ENCODE measurements at regions not wholly inside any gene's neighbourhood (a gene's known extent, or its start where the extent isn't known, plus 50 kb on each side); places are given as distances from the start of the nearest gene placed in this dataset.

DNA sequence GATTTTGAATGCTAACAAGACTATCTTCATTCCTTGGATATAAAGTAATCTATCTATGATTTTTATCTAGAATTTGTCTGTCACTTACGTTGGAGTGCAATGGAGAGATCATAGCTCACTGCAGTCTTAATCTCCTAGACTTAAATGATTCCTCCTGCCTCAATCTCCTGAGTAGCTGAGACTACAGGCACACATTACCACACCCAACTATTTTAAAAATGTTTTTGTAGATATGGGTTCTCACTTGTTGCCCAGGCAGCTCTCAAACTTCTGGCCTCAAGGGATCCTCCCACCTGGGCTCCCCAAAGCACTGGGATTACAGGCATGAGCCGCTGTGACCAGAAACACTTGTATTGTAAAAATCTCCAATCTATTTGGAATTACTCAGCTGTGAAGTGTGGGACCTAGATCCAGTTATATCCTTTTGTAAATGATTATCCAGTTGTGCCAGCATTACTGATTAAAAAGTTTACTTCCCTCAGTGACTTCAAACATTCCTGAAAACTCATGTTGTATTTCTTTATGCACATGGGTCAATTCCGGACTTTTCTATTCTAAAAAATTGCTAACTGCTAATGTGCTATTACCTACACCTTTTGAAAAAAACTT lies 1793.8 kb upstream of the WWC1 start:
- no peak for DNase-seq (ENCODE audit: low read depth in 2 of 2)

DNA sequence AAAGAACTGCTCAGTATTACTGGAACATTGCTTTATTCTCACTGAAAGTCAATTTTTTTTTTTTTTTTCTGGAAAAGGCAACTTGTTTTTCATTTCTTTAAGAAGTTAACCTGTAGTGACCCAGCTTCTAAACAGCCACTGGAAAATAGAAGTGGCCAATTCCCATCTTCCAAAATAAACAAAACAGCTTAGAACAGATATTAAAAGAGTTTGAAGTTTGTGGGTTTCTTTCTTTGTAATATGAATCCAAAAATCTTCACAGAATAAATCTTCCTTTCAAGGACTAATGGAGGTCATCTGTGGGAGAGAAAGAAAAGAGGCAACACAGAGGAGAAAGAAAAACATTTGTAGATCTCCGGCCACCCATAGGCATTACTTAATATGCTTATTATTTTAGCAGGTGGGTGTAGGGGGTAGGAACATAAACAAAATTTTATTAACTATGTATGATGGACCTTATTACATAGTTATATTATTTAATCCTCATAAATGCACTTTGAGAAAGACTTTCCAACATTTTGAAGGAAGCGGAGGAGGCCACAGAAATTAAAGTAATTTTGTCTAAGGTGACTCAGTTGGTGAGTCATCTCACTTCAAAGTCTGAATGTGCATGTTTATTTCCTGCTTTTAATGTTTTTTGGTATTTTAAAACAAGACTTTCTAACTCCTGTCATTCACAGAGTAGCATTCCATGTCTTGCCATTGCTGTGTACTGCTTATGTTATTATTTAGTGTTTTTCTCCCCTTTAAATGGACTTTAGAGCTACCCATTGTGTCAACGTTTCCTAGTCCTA lies 1791.8 kb upstream of the WWC1 start:
- DNase-seq (ENCODE audit: low read depth in 2 of 2): no peak

DNA sequence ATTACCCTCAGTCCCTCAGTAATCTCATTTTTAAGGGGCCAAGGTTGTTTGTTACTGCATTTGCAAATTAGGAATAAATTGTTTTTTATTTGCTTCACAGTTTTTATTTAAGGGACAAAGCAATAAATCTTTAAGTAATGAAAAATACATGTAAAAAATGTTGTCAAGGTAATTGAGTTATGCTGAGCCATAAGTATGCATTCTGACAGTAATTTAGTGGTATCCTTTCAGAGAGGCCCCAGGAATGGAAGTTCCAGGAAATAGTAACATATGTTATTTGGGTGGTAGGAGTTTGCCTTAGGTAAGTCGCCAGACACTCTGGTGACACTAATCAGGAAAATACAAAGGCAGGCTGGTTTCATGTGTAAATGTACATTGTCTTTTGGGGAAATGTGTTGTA lies 1787.9 kb upstream of the WWC1 start:
- DNase-seq (ENCODE audit: low read depth in 2 of 2): no peak

DNA sequence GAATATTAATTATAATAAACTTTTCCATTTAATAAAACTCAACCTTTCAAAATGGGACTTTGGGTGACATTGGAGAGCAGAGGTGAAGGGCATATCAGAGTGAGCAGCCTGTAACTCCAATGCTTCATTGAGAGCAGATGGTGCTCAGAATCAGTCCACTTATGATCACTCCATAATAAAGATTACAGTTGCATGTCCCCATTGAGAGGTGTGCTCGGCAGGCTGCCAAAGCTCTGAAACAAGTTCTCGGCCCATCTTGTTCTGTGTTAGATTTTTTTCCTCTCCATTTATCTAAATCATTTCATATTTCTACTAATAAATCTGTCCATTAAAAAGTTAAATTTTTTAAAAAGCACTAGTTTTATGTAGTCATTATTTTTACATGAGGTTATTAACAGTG lies 1786.4 kb upstream of the WWC1 start:
- no peak for DNase-seq (ENCODE audit: low read depth in 2 of 2)

DNA sequence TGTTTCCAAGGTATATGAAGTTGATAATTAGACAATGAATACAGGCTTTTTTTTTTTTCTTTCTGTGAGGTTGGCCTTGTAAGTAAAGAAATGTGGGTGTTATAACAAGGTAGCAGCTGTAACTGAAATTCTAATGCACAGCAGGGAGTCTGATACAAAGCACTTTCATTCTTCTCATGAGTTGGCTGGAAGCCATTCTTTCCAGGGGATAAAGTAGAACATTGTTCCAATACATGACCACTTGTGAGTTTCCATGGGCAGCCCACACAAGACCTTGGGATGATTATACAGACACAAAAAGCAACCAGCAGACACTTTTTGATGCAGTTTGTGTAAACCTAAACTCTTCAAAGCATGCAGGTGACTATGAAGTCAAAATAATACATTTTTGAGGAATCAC lies 1785.9 kb upstream of the WWC1 start:
- DNase-seq (ENCODE audit: low read depth in 2 of 2): no peak

DNA sequence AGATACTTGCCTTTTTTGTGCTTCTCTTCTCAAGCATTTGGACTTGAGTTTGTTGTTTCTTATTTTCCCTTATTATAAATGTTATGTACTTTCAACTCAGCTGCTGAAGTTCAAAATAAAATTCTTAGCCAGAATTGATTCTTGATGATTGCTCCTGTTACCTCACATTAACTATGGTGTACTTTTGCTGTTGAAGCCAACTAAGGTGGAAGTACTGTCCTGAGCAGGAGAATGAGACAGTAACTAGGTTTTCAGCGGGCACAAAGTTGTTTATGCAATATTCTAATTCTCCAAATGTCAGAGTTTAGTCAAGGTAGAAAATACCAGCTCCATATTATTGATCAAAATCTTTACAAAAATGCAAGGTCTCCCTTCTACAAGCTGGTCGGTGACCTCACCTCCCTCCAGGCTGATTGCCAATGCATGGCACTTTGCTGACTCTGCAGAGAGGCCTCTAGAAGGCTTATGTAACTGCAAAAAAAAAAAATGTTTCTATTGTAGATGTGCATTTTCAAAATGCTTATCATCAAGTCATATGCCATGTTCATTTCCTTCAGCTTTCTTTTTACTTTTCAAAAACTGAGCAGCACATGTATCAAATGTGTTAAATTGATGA lies 1783.5 kb upstream of the WWC1 start:
- no peak for DNase-seq (ENCODE audit: low read depth in 2 of 2)

DNA sequence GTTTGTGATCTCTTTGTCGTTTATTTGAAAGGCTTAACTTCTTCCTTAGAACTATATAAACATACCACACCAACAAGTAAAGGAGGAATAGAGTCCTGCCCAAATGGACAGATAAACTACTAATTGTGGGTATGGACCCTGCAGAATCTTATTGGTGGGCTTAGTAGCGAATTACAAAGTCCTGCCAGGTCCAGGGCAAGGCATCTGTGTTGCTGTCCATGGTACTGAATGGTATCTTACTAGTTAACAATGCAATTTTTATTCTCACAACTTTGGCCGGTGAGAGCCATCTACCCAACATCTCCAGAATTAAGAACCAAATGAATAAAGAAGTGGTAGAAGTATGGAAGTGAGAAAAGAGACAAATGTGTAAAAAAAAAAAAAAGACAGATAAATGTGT lies 1782.4 kb upstream of the WWC1 start:
- no peak for DNase-seq (ENCODE audit: low read depth in 2 of 2)

DNA sequence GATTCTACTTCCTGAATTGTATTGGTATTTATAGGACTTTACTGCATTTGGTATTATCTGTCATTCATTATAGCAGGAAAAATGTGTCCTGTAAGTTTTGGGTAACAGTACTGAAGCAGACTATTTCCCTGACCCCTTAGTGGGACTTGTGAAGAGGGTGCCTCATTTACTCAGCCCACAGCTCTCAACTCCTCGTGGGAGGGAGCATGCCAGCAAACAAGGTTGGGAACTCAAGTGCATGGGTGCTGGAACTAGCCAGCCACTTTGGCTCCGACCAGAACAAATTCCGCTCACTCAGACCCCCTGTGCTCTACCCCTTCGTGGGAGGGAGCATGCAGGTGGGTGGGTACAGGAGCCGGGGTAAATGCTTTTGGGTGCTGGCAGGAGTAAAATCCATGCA lies 1773.5 kb upstream of the WWC1 start:
- DNase-seq (ENCODE audit: low read depth in 2 of 2): no peak

DNA sequence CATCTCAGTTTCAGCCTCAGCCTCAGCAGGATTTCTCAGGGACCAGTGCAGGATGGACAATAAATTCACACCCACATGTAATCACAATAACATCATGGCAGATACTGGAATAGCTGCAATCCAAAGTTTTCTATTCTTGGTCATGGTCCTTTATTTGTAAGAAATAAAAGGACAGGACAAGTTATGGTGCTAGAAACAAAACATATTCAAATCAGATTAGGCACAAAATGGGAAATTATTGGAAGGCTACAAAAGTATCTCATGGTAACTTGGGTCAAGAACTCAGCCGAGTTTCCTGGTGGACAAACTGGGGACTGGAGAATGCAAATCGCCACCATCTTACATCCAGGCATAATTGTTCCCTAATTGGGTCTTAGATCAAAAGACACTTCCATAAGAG lies 1768.2 kb upstream of the WWC1 start:
- DNase-seq (ENCODE audit: low read depth in 2 of 2): no peak

DNA sequence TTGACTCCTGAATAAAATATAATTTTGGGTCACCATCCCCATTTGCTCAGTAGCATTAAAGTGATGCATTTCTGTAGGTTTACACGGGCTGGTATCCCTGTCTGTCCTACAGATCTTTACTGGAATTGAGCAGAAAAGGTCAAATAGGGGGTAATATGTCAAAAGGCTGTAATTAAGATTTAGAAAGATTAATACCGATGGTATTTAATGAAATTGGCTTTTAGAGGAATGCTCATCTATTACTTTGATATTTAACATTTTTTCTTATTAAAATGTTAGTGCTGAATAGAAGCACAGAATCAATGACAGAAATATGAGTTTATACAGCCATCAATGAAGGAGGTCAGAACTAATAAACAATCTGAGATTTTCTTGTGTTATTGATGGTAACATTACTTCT lies 1762.2 kb upstream of the WWC1 start:
- no peak for DNase-seq (ENCODE audit: low read depth in 2 of 2)

DNA sequence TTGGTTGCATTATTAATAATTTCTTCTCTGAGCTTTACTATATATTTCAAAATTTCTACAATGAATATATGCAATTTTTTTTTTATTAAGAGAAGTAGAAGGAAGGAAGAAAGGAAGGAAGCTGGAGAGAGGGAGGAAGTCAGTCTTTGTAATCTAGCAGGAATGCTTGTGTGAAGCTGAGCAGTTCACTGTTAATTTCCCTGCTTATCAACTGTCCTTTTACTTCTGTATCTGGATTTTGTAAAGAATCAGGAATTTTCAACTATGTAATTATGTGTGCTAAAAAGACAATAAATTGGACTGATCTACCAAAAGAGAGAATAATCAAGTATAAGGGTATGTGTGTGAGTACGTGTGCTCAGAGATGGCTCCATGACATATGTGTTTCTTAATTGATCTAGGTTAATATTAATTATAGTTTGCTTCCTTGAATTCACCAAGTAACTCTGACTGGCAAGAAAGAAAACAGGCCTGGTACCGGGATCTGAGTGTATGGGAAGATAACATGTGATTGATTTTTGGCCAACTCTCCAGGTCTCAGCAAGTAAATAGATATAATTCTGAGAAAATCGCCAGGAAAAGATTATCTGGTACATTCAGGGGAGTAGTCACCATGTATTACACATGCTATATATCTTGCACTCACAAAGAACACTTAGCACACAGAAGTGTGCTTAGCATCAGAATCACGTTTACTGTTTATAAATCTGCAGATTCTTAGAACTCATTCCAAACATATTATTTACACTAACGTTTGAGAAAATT lies 1758.8 kb upstream of the WWC1 start:
- DNase-seq (ENCODE audit: low read depth in 2 of 2): no peak

DNA sequence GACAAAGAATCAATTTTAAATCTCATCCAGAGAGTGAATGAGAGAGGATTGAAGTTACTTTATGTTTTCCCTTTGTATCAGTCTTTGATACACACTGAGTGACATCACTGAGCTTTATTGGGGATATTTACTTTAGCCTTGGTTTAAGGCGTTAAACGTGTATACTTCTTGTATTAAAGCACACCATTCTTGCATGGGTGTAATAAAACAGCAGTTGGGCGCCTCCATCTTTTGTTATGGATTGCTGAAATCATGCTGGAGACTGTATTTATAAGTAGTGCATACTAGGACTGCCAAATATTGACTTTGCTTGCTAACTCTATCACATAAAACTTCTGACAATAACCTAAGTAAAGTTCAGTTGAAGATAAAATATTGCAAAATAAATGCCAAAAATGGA lies 1755.8 kb upstream of the WWC1 start:
- no peak for DNase-seq (ENCODE audit: low read depth in 2 of 2)

DNA sequence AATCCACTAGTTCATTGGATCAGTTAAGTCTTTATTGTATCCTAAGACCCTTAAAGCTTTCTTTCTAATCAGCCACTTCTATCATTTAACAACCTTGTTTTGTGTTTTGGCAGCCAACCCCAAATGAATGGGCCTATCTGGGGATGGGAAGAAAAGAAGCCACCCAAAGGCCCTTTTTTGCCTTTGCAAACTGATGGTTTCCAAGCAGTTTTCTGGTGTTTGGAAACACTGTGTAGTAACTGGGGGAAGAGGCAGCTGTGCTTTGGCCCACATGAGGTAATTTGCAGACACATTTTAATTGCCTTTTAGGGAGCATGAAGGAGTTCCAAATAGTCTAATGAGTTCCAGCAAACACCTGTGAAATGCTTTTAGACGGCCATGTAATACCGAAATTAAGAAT lies 1751.3 kb upstream of the WWC1 start:
- DNase-seq (ENCODE audit: low read depth in 2 of 2): no peak

DNA sequence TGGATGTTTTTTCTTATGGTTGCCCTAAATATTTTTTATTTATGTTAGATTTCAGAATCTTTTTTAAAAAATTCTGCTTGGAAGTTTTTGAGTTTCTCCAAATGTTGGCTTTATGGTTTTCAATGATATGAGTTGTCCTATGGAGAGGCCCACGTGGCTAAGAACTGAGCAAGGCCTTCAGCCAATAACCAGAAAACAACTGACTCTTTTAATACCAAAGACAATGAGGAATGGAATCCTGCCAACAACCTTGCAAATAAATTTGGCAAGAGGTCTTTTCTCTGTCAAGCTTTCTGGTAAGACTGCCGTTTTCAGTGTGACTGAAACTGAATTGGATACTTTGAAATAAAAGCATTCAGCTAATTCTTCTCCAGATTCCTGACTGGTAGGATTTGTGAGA lies 1740.1 kb upstream of the WWC1 start:
- DNase-seq (ENCODE audit: low read depth in 2 of 2): no peak

DNA sequence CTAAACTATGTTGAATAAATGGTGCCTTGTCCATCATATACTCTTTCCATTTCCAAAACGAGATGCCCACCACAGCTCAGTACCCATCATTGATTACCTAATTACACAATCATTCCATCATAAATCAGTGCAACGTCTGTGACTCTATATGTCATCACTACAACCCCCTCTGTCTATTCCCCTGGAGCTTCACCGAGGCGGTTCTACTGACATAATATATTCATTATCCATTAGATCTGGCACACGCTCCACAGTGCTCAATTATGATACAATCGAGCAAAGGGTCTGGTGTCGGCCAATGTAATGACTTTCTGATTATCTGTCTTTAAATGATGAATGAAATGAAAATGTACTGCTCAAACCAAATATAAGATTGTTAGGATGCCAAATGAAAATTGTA lies 1737.7 kb upstream of the WWC1 start:
- no peak for DNase-seq (ENCODE audit: low read depth in 2 of 2)

DNA sequence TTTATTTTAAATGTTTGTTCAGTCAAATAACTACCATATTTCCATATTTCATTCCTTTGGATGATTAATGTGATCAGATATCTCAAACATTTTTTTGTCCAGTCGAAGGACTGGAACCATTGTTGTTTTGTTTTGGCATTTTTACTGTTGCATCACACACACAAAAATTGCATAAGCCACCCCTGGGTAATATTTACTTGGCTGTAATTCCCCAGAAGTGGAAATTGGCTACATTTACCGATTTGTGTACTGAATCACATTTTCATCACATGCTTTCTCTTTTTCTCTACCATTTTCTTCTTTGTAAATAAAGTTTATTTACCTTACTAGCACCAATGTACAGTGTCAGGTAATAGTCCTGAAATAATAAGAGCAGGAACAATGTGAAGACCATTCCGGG lies 1729.7 kb upstream of the WWC1 start:
- no peak for DNase-seq (ENCODE audit: low read depth in 2 of 2)

DNA sequence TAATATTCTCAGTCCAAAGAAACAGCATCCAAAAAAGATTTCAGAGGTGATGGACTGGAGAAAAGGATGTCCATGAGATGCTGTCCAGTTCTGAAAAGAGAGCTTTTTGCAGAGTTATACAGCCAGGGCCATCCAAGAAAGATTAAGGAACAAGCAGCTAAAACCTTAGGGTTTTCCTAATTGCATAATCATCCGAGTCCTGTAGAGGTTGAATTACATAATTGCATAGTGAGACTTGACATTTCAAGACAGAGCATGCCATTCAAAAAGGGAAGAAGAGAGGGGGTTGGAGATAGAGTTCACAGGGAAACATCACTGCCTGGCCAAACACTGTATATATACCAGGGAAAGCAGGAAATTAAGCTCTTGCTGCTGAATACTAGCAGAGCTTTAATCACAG lies 1729.2 kb upstream of the WWC1 start:
- no peak for DNase-seq (ENCODE audit: low read depth in 2 of 2)

DNA sequence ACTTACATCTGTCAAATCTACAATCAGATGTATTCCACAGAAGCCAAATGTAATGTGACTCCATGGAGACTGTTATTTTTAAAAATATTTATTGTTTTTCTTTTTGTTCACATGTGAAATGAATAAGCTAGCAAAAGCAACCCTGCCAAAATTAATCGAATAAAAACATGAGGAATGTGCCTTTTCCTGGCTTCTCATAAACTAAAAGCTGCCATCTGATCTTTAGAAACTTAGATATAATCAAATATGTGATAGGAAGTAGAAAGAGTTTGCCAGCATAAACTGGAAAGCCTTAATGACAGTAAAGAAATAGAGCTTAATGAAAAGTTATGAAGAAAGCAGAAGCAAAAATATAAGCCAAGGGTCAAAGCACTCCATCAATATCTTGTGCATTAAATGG lies 1724.7 kb upstream of the WWC1 start:
- no peak for DNase-seq (ENCODE audit: low read depth in 2 of 2)

DNA sequence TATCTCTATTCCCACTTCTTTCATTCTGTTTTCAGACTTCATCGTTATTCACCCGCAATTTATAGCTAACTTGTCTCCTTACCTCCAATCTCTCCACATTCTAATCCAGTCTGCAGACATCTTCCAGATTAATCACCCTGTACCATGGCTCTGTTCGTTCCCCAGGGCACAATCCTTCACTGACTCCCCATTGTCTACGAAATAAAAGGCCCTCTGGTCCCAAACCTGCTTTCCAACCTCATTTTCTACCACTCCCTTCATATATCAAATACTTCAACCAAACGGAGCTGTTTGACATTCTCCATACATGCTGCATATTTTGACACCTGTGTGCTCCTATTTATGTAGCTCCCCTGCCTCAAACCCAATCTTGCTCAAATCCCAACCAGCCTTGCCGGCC lies 1720.6 kb upstream of the WWC1 start:
- no peak for DNase-seq (ENCODE audit: low read depth in 2 of 2)

DNA sequence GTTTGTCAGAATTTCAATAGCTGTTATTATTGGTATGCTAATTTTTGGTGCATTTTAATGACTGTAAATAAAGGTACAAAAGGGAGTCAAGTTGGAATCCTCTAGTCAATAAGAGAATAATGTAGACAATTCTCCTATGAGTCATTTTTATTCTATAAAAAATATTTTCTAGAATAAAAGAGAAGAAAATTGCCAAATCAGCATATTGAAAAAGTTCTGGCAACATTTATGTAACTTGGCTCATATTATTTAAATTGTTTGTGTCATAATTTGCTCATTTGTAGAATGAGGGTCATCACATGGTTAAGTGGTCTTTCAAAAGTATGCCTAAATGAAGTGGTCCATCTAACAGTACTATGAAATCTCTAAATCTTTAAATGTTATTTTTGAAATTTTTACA lies 1719.8 kb upstream of the WWC1 start:
- DNase-seq (ENCODE audit: low read depth in 2 of 2): no peak

DNA sequence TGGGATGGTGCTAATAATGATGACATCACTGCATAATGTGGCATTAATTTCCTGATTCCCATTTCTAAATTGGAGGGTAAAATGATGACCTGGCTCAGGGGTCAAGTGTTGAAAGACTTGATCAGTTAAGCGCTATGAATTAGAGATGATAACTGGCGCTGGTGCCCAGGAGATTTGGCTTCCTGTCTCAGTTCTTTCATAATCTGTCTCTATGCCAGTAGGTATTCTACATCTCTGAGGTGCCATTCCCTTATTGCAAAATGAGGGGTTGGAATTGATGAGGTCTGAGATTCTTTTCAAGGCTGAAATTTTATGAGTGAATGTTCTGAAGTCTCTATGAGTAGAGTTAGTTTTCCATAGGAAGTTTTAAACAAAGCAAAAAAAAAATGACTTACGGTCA lies 1715.1 kb upstream of the WWC1 start:
- no peak for DNase-seq (ENCODE audit: low read depth in 2 of 2)

DNA sequence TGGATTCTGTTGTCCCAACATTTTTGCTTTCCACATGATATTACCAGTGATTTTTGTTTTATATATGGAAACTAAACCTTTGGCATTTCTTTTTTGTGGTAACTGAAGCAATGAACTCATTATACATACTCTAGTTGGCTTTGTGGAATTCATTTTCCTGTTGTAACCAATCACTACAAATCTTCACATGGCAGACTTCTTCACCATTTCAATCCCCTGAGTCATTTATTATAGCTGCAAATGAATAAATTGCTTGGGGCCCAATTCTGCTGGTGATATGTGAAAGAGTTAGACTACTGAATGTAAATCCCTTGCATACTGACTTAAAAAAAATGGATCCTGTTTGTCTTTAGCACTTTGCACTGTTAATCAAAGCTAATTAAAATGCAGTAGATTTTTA lies 1709.6 kb upstream of the WWC1 start:
- DNase-seq (ENCODE audit: low read depth in 2 of 2): no peak

DNA sequence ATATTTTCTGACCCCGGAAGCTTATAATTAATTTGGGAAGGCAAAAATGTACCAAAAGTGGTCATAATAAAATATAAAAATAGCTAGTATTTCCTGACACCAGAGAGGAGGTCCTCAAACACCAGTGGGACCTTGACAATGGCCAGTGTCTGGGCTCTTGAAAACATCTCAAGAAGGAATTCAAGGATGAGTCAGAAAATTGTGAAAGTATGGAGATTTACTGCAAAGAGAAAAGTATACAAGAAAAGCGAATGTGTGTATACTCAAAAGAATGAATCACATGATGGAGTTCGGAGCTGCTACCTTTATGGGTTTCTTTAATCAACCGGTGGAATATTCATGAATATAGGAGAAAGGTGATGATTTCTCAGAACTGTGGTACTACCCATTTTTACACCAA lies 1709.0 kb upstream of the WWC1 start:
- no peak for DNase-seq (ENCODE audit: low read depth in 2 of 2)

Data from activated CD4-positive, alpha-beta T cell treated with anti-CD3 and anti-CD28 coated beads for 24 hours (primary cell).